ENCODE measurements at regions not wholly inside any gene's neighbourhood (a gene's known extent, or its start where the extent isn't known, plus 50 kb on each side); places are given as distances from the start of the nearest gene placed in this dataset.

- ATAC-seq, result no peak
- H2AFZ ChIP-seq (ENCODE audit: low read length), result no peak overlapping the region
Observed at GRCh38 chr7:18420748-18421147, 74.8 kb upstream of the HDAC9 start.

More at GRCh38 chr7:18420748-18421147, 74.8 kb upstream of the HDAC9 start:
- in situ Hi-C loops (cut with HindIII; ENCODE audit: extremely low pct_ligation_motif_present, low pct_unique_long_range_greater_than_20kb), result no loop called here
- ChIA-PET POLR2A (no interaction called here), CTCF (ENCODE audit: low intra/inter-chr PET ratio, low total read pairs) (no interaction called here)
- Histone ChIP-seq H3K4me2 (ENCODE audit: low read depth, low read length) (no peak overlapping the region), H3K36me3 (replicated peaks in 1 of 2; ENCODE audit: control insufficient read depth in 1 of 2, insufficient read depth in 2 of 2, low read length in 2 of 2) (no peaks in the 10 kb centered on the region), H3K4me3 (replicated peaks in 1 of 3; ENCODE audit: insufficient read depth in 1 of 3, low read depth in 2 of 3, low read length in 3 of 3) (no peak overlapping the region), H3K9ac (ENCODE audit: insufficient read depth, low read depth, low read length) (no peak overlapping the region), H4K20me1 (ENCODE audit: insufficient read depth, low read length) (no peaks in the 10 kb centered on the region), H3K79me2 (ENCODE audit: insufficient read depth, low read length) (no peaks in the 10 kb centered on the region), H3K27ac (ENCODE audit: extremely low read length, insufficient read depth, low read length) (no peak overlapping the region), H3K27me3 (ENCODE audit: control insufficient read depth in 1 of 2, insufficient read depth in 2 of 2, low read length in 2 of 2) (no peaks in the 10 kb centered on the region), H3K9me3 (ENCODE audit: low read length) (no peaks in the 10 kb centered on the region), H3K4me1 (ENCODE audit: insufficient read depth, low read length) (no peaks in the 10 kb centered on the region)
- FAIRE-seq (no peak), DNase-seq (ENCODE audit: low spot score) (no peak)
- no peak for TF ChIP-seq ZNF33A (CRISPR knock-in tag; IDR thresholded peaks at IDR 0.05; ENCODE audit: borderline replicate concordance)
- TF ChIP-seq THAP11 (CRISPR knock-in tag; IDR thresholded peaks at IDR 0.05), result no peak
- TF ChIP-seq ZNF512 (CRISPR knock-in tag; IDR thresholded peaks at IDR 0.05), result no peak
- TF ChIP-seq MAFF (IDR thresholded peaks at IDR 0.05; ENCODE audit: low read depth, low read length), result no peak
- TF ChIP-seq TP53 (CRISPR knock-in tag; conservative IDR thresholded peaks at IDR 0.05), result no peak
- TF ChIP-seq MTF2 (CRISPR knock-in tag; IDR thresholded peaks at IDR 0.05; ENCODE audit: borderline replicate concordance), result no peak
- TF ChIP-seq ZNF407 (CRISPR knock-in tag; IDR thresholded peaks at IDR 0.05; ENCODE audit: not compliant biosample characterization), result no peak
- no peak for TF ChIP-seq ZNF337 (CRISPR knock-in tag; IDR thresholded peaks at IDR 0.05; ENCODE audit: borderline replicate concordance, low read depth)
- no peak for TF ChIP-seq ZNF326 (CRISPR knock-in tag; IDR thresholded peaks at IDR 0.05; ENCODE audit: borderline replicate concordance)
- no peak for TF ChIP-seq YEATS4 (CRISPR knock-in tag; IDR thresholded peaks at IDR 0.05; ENCODE audit: borderline replicate concordance)
- TF ChIP-seq ZNF274 (CRISPR knock-in tag; IDR thresholded peaks at IDR 0.05), result no peak
- intact Hi-C loops (cut with micrococcal nuclease; ENCODE audit: unreplicated experiment), result no loop called here
- no TSS peak for BruUV-seq (replicated peaks)
- WGBS (ENCODE audit: low lambda C conversion rate), result 64% methylated on average over 1 of the region's 1 CpG
